OCI-LY7 (cell line): ENCODE measurements at regions not wholly inside any gene's neighbourhood (a gene's known extent, or its start where the extent isn't known, plus 50 kb on each side); places are given as distances from the start of the nearest gene placed in this dataset.

Experiments used
- EZH2phosphoT487 ChIP-seq: fragments of 200-600 bp; sonication (generic); IDR thresholded peaks from 2 replicates; pipeline ENCODE4 v1.6.1; 2018; ENCODE audit warnings: low read depth, borderline replicate concordance, mild to moderate bottlenecking, mixed run types, antibody characterized with exemption, low read length, moderate library complexity, mixed read lengths
- TF ChIP-seq, protein P1 (sequence below): fragments of 200-600 bp; sonication (generic); conservative IDR thresholded peaks from 2 replicates; pipeline ENCODE4 v1.5.1; 2014; ENCODE audit warnings: mild to moderate bottlenecking, antibody characterized with exemption, low read length, moderate library complexity, mixed read lengths

DNA sequence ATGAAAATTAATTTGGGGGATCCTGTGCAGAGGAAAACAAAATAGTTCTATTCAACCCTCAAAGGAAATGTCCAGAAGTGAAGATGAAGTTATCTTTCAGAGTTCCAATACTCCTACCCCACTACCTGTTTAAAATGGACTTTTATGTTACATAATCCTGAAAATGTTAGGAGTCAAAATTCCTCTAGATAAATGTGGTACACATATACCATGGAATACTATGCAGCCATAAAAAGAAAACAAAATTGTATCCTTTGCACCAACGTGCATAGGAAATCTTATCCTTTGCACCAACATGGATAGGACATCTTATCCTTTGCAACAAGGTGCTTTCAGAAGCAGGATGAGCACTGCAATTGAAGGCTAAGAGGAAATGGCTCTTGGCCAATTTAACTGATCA lies 245.2 kb downstream of the LTN1 start:
- TF ChIP-seq, protein P1, sequence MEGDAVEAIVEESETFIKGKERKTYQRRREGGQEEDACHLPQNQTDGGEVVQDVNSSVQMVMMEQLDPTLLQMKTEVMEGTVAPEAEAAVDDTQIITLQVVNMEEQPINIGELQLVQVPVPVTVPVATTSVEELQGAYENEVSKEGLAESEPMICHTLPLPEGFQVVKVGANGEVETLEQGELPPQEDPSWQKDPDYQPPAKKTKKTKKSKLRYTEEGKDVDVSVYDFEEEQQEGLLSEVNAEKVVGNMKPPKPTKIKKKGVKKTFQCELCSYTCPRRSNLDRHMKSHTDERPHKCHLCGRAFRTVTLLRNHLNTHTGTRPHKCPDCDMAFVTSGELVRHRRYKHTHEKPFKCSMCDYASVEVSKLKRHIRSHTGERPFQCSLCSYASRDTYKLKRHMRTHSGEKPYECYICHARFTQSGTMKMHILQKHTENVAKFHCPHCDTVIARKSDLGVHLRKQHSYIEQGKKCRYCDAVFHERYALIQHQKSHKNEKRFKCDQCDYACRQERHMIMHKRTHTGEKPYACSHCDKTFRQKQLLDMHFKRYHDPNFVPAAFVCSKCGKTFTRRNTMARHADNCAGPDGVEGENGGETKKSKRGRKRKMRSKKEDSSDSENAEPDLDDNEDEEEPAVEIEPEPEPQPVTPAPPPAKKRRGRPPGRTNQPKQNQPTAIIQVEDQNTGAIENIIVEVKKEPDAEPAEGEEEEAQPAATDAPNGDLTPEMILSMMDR = no peak
- TF ChIP-seq EZH2phosphoT487 = no peak
